Naive B cell (primary cell): ENCODE measurements at regions not wholly inside any gene's neighbourhood (a gene's known extent, or its start where the extent isn't known, plus 50 kb on each side); places are given as distances from the start of the nearest gene placed in this dataset.
"Not testable (repeated sequence)": the region's sequence is repeated elsewhere in the genome, so short reads cannot be mapped to it uniquely, and the experiment has no call there.

ENCODE experiments used
- ATAC-seq, 2 donors: fragments of 150-1000 bp; cut with Tn5 transposase; 2 replicates each; pipeline ENCODE4 v1.10.0; 2021; ENCODE audit warnings: low read depth in 2 of 2, mild to moderate bottlenecking in 2 of 2, moderate library complexity in 2 of 2
- DNase-seq: peaks from one replicate; pipeline ENCODE4 v3.0.0; 2022
- H3K27ac Mint-ChIP-seq, 6 donors: one replicate each; pipeline ENCODE4 v1.8.0; 2020 to 2022; ENCODE audit warnings: mild to moderate bottlenecking in 6 of 6, mixed read lengths in 6 of 6, moderate library complexity in 5 of 6, inconsistent platforms in 2 of 6
- H3K27me3 Mint-ChIP-seq, 3 donors: one replicate each; pipeline ENCODE4 v1.8.0; 2021 to 2022; ENCODE audit warnings: mixed read lengths in 3 of 3, mild to moderate bottlenecking in 1 of 3
- H3K36me3 Mint-ChIP-seq, 2 donors: one replicate each; pipeline ENCODE4 v1.8.0; 2020 to 2022; ENCODE audit warnings: mixed read lengths in 2 of 2, inconsistent platforms in 1 of 2, mild to moderate bottlenecking in 1 of 2
- H3K4me1 Mint-ChIP-seq, 3 donors: one replicate each; pipeline ENCODE4 v1.8.0; 2020 to 2022; ENCODE audit warnings: mixed read lengths in 3 of 3, inconsistent platforms in 1 of 3, mild to moderate bottlenecking in 1 of 3, moderate library complexity in 1 of 3
- H3K4me3 Mint-ChIP-seq, 8 donors: one replicate each; pipeline ENCODE4 v1.8.0; 2020 to 2022; ENCODE audit warnings: mild to moderate bottlenecking in 8 of 8, mixed read lengths in 8 of 8, moderate library complexity in 8 of 8, inconsistent platforms in 2 of 8
- H3K9me3 Mint-ChIP-seq, 7 donors: one replicate each; pipeline ENCODE4 v1.8.0; 2020 to 2022; ENCODE audit warnings: mixed read lengths in 7 of 7, mild to moderate bottlenecking in 5 of 7, inconsistent platforms in 2 of 7, moderate library complexity in 1 of 7

- not testable (repeated sequence) for ATAC-seq, H3K27ac Mint-ChIP-seq, H3K4me3 Mint-ChIP-seq, H3K36me3 Mint-ChIP-seq, H3K27me3 Mint-ChIP-seq, DNase-seq, H3K4me1 Mint-ChIP-seq
- peaks cover 4 to 22% (median 15%) of the 10 kb centered on the region in 7 donors for H3K9me3 Mint-ChIP-seq
These were observed 224.3 kb upstream of the ID4 start for GRCh38 chr6:19612672-19613466.

GRCh38 chr6:19613678-19614077 lies 223.5 kb upstream of the ID4 start:
- Mint-ChIP-seq H3K27ac (no peak overlapping the region), H3K9me3 (peaks cover 5 to 27% (median 19%) of the 10 kb centered on the region in 7 donors), H3K36me3 (no peaks in the 10 kb centered on the region), H3K4me1 (no peaks in the 10 kb centered on the region), H3K27me3 (peaks cover 0 to 8% (median 0%) of the 10 kb centered on the region in 3 donors), H3K4me3 (no peak overlapping the region)
- ATAC-seq = no peak
- DNase-seq = no peak

GRCh38 chr6:19616022-19616421 lies 221.1 kb upstream of the ID4 start:
- peaks cover 0 to 5% (median 0%) of the 10 kb centered on the region in 3 donors for H3K27me3 Mint-ChIP-seq

GRCh38 chr6:19632230-19632629 lies 204.9 kb upstream of the ID4 start:
- Mint-ChIP-seq H3K27me3 (no peaks in the 10 kb centered on the region), H3K4me3 (no peak overlapping the region), H3K36me3 (no peaks in the 10 kb centered on the region), H3K9me3 (peaks cover 0 to 8% (median 0%) of the 10 kb centered on the region in 7 donors), H3K27ac (no peak overlapping the region), H3K4me1 (no peaks in the 10 kb centered on the region)
- DNase-seq = no peak
- ATAC-seq = no peak

More at GRCh38 chr6:19616022-19616421, 221.1 kb upstream of the ID4 start:
- Mint-ChIP-seq H3K27ac (no peak overlapping the region), H3K9me3 (peaks cover 11 to 34% (median 25%) of the 10 kb centered on the region in 7 donors), H3K4me1 (no peaks in the 10 kb centered on the region), H3K4me3 (no peak overlapping the region), H3K36me3 (no peaks in the 10 kb centered on the region)
- ATAC-seq (no peak), DNase-seq (no peak)

GRCh38 chr6:19632786-19633185 lies 204.4 kb upstream of the ID4 start:
- DNase-seq = no peak
- ATAC-seq = no peak
- peak overlapping the region in 1 of 6 donors; percentile 16 for H3K27ac Mint-ChIP-seq
- H3K36me3 Mint-ChIP-seq = no peaks in the 10 kb centered on the region
- no peaks in the 10 kb centered on the region for H3K27me3 Mint-ChIP-seq
- H3K4me1 Mint-ChIP-seq = no peaks in the 10 kb centered on the region
- peaks cover 0 to 8% (median 0%) of the 10 kb centered on the region in 7 donors for H3K9me3 Mint-ChIP-seq
- H3K4me3 Mint-ChIP-seq = no peak overlapping the region

- no peak for ATAC-seq
- Mint-ChIP-seq H3K27ac (no peak overlapping the region), H3K9me3 (peaks cover 0 to 14% (median 6%) of the 10 kb centered on the region in 7 donors), H3K36me3 (no peaks in the 10 kb centered on the region), H3K4me3 (no peak overlapping the region), H3K4me1 (no peaks in the 10 kb centered on the region), H3K27me3 (no peaks in the 10 kb centered on the region)
- no peak for DNase-seq
These were observed 201.4 kb upstream of the ID4 start for GRCh38 chr6:19635728-19636127.

- DNase-seq = no peak
- H3K27ac Mint-ChIP-seq = no peak overlapping the region
- H3K4me3 Mint-ChIP-seq = no peak overlapping the region
- no peaks in the 10 kb centered on the region for H3K4me1 Mint-ChIP-seq
- H3K9me3 Mint-ChIP-seq = peaks cover 0 to 14% (median 6%) of the 10 kb centered on the region in 7 donors
- no peak for ATAC-seq
- no peaks in the 10 kb centered on the region for H3K27me3 Mint-ChIP-seq
- no peaks in the 10 kb centered on the region for H3K36me3 Mint-ChIP-seq
These were observed 200.2 kb upstream of the ID4 start for GRCh38 chr6:19637010-19637409.

GRCh38 chr6:19638931-19639330 lies 198.2 kb upstream of the ID4 start:
- DNase-seq (no peak), ATAC-seq (no peak)
- Mint-ChIP-seq H3K4me3 (no peak overlapping the region), H3K27me3 (no peaks in the 10 kb centered on the region), H3K9me3 (peaks cover 0 to 8% (median 5%) of the 10 kb centered on the region in 7 donors), H3K27ac (no peak overlapping the region), H3K4me1 (no peaks in the 10 kb centered on the region), H3K36me3 (no peaks in the 10 kb centered on the region)

- Mint-ChIP-seq H3K4me3 (no peak overlapping the region), H3K27me3 (no peaks in the 10 kb centered on the region), H3K4me1 (no peaks in the 10 kb centered on the region), H3K9me3 (peaks cover 3 to 14% (median 6%) of the 10 kb centered on the region in 7 donors), H3K36me3 (no peaks in the 10 kb centered on the region), H3K27ac (no peak overlapping the region)
- no peak for ATAC-seq
- DNase-seq = no peak
These were observed 193.9 kb upstream of the ID4 start for GRCh38 chr6:19643287-19643686.

- Mint-ChIP-seq H3K4me3 (no peak overlapping the region), H3K4me1 (no peaks in the 10 kb centered on the region), H3K36me3 (no peaks in the 10 kb centered on the region), H3K9me3 (peaks cover 3 to 10% (median 4%) of the 10 kb centered on the region in 7 donors), H3K27ac (no peak overlapping the region), H3K27me3 (no peaks in the 10 kb centered on the region)
- ATAC-seq = no peak
- no peak for DNase-seq
These were observed 193.5 kb upstream of the ID4 start for GRCh38 chr6:19643713-19644112.

- Mint-ChIP-seq H3K9me3 (peaks cover 0 to 8% (median 3%) of the 10 kb centered on the region in 7 donors), H3K27me3 (no peaks in the 10 kb centered on the region), H3K27ac (no peak overlapping the region), H3K4me3 (no peak overlapping the region), H3K4me1 (no peaks in the 10 kb centered on the region), H3K36me3 (no peaks in the 10 kb centered on the region)
- no peak for ATAC-seq
- no peak for DNase-seq
These were observed 181.4 kb upstream of the ID4 start for GRCh38 chr6:19655744-19656143.

GRCh38 chr6:19660123-19660910 lies 176.9 kb upstream of the ID4 start:
- H3K4me3 Mint-ChIP-seq = no peak overlapping the region
- H3K4me1 Mint-ChIP-seq = no peaks in the 10 kb centered on the region
- DNase-seq = no peak
- no peak for ATAC-seq
- H3K9me3 Mint-ChIP-seq = peaks cover 0 to 10% (median 4%) of the 10 kb centered on the region in 7 donors
- H3K36me3 Mint-ChIP-seq = no peaks in the 10 kb centered on the region
- H3K27ac Mint-ChIP-seq = no peak overlapping the region
- no peaks in the 10 kb centered on the region for H3K27me3 Mint-ChIP-seq

- Mint-ChIP-seq H3K36me3 (no peaks in the 10 kb centered on the region), H3K27me3 (peaks cover 0 to 4% (median 0%) of the 10 kb centered on the region in 3 donors), H3K4me3 (no peak overlapping the region), H3K9me3 (peaks cover 0 to 10% (median 1%) of the 10 kb centered on the region in 7 donors), H3K27ac (no peak overlapping the region), H3K4me1 (no peaks in the 10 kb centered on the region)
- ATAC-seq (no peak), DNase-seq (no peak)
These were observed 174.3 kb upstream of the ID4 start for GRCh38 chr6:19662911-19663310.

- ATAC-seq = no peak
These were observed 173.7 kb upstream of the ID4 start for GRCh38 chr6:19663479-19663878.

More at GRCh38 chr6:19663479-19663878, 173.7 kb upstream of the ID4 start:
- Mint-ChIP-seq H3K36me3 (no peaks in the 10 kb centered on the region), H3K9me3 (peaks cover 0 to 10% (median 1%) of the 10 kb centered on the region in 7 donors), H3K27ac (no peak overlapping the region), H3K4me1 (no peaks in the 10 kb centered on the region), H3K27me3 (peaks cover 0 to 5% (median 0%) of the 10 kb centered on the region in 3 donors), H3K4me3 (no peak overlapping the region)
- no peak for DNase-seq
